Neural cell (in vitro differentiated cells): ENCODE measurements at regions not wholly inside any gene's neighbourhood (a gene's known extent, or its start where the extent isn't known, plus 50 kb on each side); places are given as distances from the start of the nearest gene placed in this dataset.

Experiments used
- H2AFZ ChIP-seq: fragments of 200-600, 300-800 bp; sonication (generic), shearing (Covaris generic); 2 replicates; pipeline ENCODE4 v1.6.0; 2014; ENCODE audit warnings: low read depth, mild to moderate bottlenecking, antibody characterized with exemption, low read length, moderate library complexity
- H3F3A ChIP-seq: fragments of 200-600 bp; shearing (Covaris generic); 2 replicates; pipeline ENCODE4 v1.6.1; 2016; ENCODE audit warnings: mild to moderate bottlenecking, moderate library complexity, mixed read lengths, antibody characterized with exemption, low read length; ENCODE audit not compliant: insufficient read depth, poor library complexity, severe bottlenecking
- H3K27ac ChIP-seq: fragments of 200-600, 300-800 bp; sonication (generic), shearing (Covaris generic); 2 replicates; pipeline ENCODE4 v1.5.1; 2014; ENCODE audit warnings: mild to moderate bottlenecking, low read length, moderate library complexity
- H3K27me3 ChIP-seq: fragments of 300-800, 200-600 bp; sonication (generic), shearing (Covaris generic); 2 replicates; pipeline ENCODE4 v1.6.0; 2014; ENCODE audit warnings: mild to moderate bottlenecking, low read depth, low read length, moderate library complexity; ENCODE audit not compliant: insufficient read depth
- H3K36me3 ChIP-seq: fragments of 300-800, 200-600 bp; sonication (generic), shearing (Covaris generic); 2 replicates; pipeline ENCODE4 v1.5.1; 2014; ENCODE audit warnings: mild to moderate bottlenecking, antibody characterized with exemption, low read length, moderate library complexity; ENCODE audit not compliant: insufficient read depth
- H3K4me2 ChIP-seq: fragments of 300-800, 200-600 bp; sonication (generic), shearing (Covaris generic); 2 replicates; pipeline ENCODE4 v1.6.0; 2014; ENCODE audit warnings: mild to moderate bottlenecking, low read length
- H3K4me3 ChIP-seq: fragments of 300-800, 200-600 bp; sonication (generic), shearing (Covaris generic); 2 replicates; pipeline ENCODE4 v1.5.1; 2014; ENCODE audit warnings: mild to moderate bottlenecking, low read length, moderate library complexity
- H3K79me2 ChIP-seq: fragments of 200-600 bp; shearing (Covaris generic); replicated peaks from 2 replicates; pipeline ENCODE4 v1.6.0; 2014; ENCODE audit warnings: mild to moderate bottlenecking, low read length, moderate library complexity; ENCODE audit not compliant: insufficient read depth
- H3K9ac ChIP-seq: fragments of 300-800, 200-600 bp; sonication (generic), shearing (Covaris generic); 2 replicates; pipeline ENCODE4 v1.6.1; 2016; ENCODE audit warnings: mild to moderate bottlenecking, low read length, mixed read lengths
- H3K9me2 ChIP-seq: fragments of 200-600 bp; shearing (Covaris generic); 2 replicates; pipeline ENCODE4 v1.6.1; 2016; ENCODE audit warnings: mild to moderate bottlenecking, low read length, mixed read lengths; ENCODE audit not compliant: insufficient read depth
- H3K9me3 ChIP-seq: fragments of 200-600, 300-800 bp; sonication (generic), shearing (Covaris generic); 2 replicates; pipeline ENCODE4 v1.6.1; 2016; ENCODE audit warnings: mild to moderate bottlenecking, mixed run types, low read length, moderate library complexity, mixed read lengths
- H4K20me1 ChIP-seq: fragments of 200-600 bp; shearing (Covaris generic); 2 replicates; pipeline ENCODE4 v1.6.1; 2016; ENCODE audit warnings: mild to moderate bottlenecking, mixed run types; ENCODE audit not compliant: insufficient read depth
- CTCF ChIP-seq: fragments of 450-650 bp; IDR thresholded peaks from 2 replicates; pipeline ENCODE4 v1.5.1; 2014; ENCODE audit warnings: antibody characterized with exemption, mild to moderate bottlenecking, moderate library complexity; ENCODE audit not compliant: poor library complexity, severe bottlenecking
- EP300 ChIP-seq: fragments of 450-650 bp; conservative IDR thresholded peaks from 2 replicates; pipeline ENCODE4 v1.6.1; 2014; ENCODE audit warnings: antibody characterized with exemption, mild to moderate bottlenecking, moderate library complexity; ENCODE audit not compliant: poor library complexity, severe bottlenecking
- EZH2 ChIP-seq: fragments of 200-600, 300-800 bp; shearing (Covaris generic), sonication (generic); IDR thresholded peaks from 2 replicates; pipeline ENCODE4 v1.6.1; 2014; ENCODE audit warnings: antibody characterized with exemption, low read length, borderline replicate concordance, mild to moderate bottlenecking; ENCODE audit not compliant: insufficient read depth, poor library complexity, severe bottlenecking
- MXI1 ChIP-seq: fragments of 450-650 bp; conservative IDR thresholded peaks from 2 replicates; pipeline ENCODE4 v1.6.1; 2014; ENCODE audit warnings: antibody characterized with exemption, mild to moderate bottlenecking; ENCODE audit not compliant: poor library complexity, severe bottlenecking
- POLR2AphosphoS5 ChIP-seq: IDR thresholded peaks from 2 replicates; pipeline ENCODE4 v1.6.1; 2012
- RAD21 ChIP-seq: fragments of 450-650 bp; conservative IDR thresholded peaks from 2 replicates; pipeline ENCODE4 v1.6.1; 2014; ENCODE audit warnings: antibody characterized with exemption, mild to moderate bottlenecking, moderate library complexity
- SMC3 ChIP-seq: fragments of 450-650 bp; conservative IDR thresholded peaks from 2 replicates; pipeline ENCODE4 v1.6.1; 2014; ENCODE audit warnings: antibody characterized with exemption, mild to moderate bottlenecking, moderate library complexity; ENCODE audit not compliant: poor library complexity
- TAF1 ChIP-seq: IDR thresholded peaks from 2 replicates; pipeline ENCODE4 v1.6.1; 2012; ENCODE audit warnings: low read depth
- TF ChIP-seq, protein P1 (sequence below): IDR thresholded peaks from 2 replicates; pipeline ENCODE4 v1.6.1; 2012; ENCODE audit warnings: borderline replicate concordance

GRCh38 chr3:153892126-153892525 is 229.1 kb upstream of the ARHGEF26 start:
- Histone ChIP-seq H3K9ac (no peak overlapping the region), H3K4me3 (no peak overlapping the region), H3K79me2 (no peaks in the 10 kb centered on the region), H3K36me3 (no peaks in the 10 kb centered on the region), H3K27me3 (no peaks in the 10 kb centered on the region), H3K27ac (no peak overlapping the region), H3F3A (no peaks in the 10 kb centered on the region), H4K20me1 (no peaks in the 10 kb centered on the region), H2AFZ (no peak overlapping the region), H3K4me2 (no peak overlapping the region), H3K9me3 (no peaks in the 10 kb centered on the region), H3K9me2 (no peaks in the 10 kb centered on the region)
- TF ChIP-seq CTCF (no peak), RAD21 (no peak), SMC3 (no peak), EP300 (no peak), EZH2 (no peak), TAF1 (no peak), MXI1 (no peak), POLR2AphosphoS5 (no peak)
- TF ChIP-seq, protein P1, sequence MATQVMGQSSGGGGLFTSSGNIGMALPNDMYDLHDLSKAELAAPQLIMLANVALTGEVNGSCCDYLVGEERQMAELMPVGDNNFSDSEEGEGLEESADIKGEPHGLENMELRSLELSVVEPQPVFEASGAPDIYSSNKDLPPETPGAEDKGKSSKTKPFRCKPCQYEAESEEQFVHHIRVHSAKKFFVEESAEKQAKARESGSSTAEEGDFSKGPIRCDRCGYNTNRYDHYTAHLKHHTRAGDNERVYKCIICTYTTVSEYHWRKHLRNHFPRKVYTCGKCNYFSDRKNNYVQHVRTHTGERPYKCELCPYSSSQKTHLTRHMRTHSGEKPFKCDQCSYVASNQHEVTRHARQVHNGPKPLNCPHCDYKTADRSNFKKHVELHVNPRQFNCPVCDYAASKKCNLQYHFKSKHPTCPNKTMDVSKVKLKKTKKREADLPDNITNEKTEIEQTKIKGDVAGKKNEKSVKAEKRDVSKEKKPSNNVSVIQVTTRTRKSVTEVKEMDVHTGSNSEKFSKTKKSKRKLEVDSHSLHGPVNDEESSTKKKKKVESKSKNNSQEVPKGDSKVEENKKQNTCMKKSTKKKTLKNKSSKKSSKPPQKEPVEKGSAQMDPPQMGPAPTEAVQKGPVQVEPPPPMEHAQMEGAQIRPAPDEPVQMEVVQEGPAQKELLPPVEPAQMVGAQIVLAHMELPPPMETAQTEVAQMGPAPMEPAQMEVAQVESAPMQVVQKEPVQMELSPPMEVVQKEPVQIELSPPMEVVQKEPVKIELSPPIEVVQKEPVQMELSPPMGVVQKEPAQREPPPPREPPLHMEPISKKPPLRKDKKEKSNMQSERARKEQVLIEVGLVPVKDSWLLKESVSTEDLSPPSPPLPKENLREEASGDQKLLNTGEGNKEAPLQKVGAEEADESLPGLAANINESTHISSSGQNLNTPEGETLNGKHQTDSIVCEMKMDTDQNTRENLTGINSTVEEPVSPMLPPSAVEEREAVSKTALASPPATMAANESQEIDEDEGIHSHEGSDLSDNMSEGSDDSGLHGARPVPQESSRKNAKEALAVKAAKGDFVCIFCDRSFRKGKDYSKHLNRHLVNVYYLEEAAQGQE, result no peak

DNA sequence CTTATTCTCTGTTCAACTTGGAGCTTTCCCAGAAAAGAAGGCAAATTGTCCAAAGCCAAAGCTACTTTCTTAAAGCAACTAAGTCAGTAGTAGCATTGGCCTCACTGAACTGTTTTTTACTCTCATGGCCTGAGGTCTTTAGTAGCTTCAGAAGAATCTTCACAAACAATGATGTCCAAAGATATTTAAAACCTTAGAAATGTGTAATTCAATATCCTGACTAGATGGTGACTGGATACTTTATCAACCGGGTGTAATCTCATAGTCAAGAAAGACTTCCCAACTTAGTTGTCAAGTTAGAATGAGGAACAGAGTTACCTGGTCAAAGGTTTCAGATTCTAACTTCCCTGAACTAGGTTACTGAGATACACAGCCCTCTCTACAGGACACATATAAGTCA is 226.3 kb upstream of the ARHGEF26 start:
- no peak overlapping the region for H3K27ac ChIP-seq
- H3K27me3 ChIP-seq, result no peaks in the 10 kb centered on the region
- no peak overlapping the region for H2AFZ ChIP-seq
- H3K79me2 ChIP-seq, result no peaks in the 10 kb centered on the region
- no peaks in the 10 kb centered on the region for H3K36me3 ChIP-seq
- H3K9me3 ChIP-seq, result no peaks in the 10 kb centered on the region
- H3F3A ChIP-seq, result no peaks in the 10 kb centered on the region
- no peaks in the 10 kb centered on the region for H4K20me1 ChIP-seq
- no peak overlapping the region for H3K9ac ChIP-seq
- TF ChIP-seq MXI1, result no peak
- TF ChIP-seq TAF1, result no peak
- no peak for TF ChIP-seq SMC3
- no peak for TF ChIP-seq CTCF
- H3K9me2 ChIP-seq, result no peaks in the 10 kb centered on the region
- no peak overlapping the region for H3K4me2 ChIP-seq
- no peak overlapping the region for H3K4me3 ChIP-seq
